Activated naive CD4-positive, alpha-beta T cell treated with anti-CD3 and anti-CD28 coated beads for 36 hours (primary cell): ENCODE measurements at regions not wholly inside any gene's neighbourhood (a gene's known extent, or its start where the extent isn't known, plus 50 kb on each side); places are given as distances from the start of the nearest gene placed in this dataset.
"Not testable (repeated sequence)": the region's sequence is repeated elsewhere in the genome, so short reads cannot be mapped to it uniquely, and the experiment has no call there.

Source experiments
- CTCF ChIA-PET: fragments of 350-600 bp; sonication (Branson Sonifier 250); formaldehyde crosslinking; loops from one replicate; lab custom pipeline; 2021; ENCODE audit warnings: antibody characterized with exemption; lab: Charles Lee
- DNase-seq: peaks from one replicate; pipeline ENCODE4 v3.0.0-alpha.2; 2020
- H3K27ac Mint-ChIP-seq: one replicate; pipeline ENCODE4 v1.8.0; 2021; ENCODE audit warnings: mild to moderate bottlenecking, mixed read lengths
- H3K27me3 Mint-ChIP-seq: one replicate; pipeline ENCODE4 v1.8.0; 2021; ENCODE audit warnings: low read depth, mixed read lengths
- H3K36me3 Mint-ChIP-seq: one replicate; pipeline ENCODE4 v1.8.0; 2021; ENCODE audit warnings: low read depth, mixed read lengths
- H3K4me1 Mint-ChIP-seq: one replicate; pipeline ENCODE4 v1.8.0; 2021; ENCODE audit warnings: low read depth, mixed read lengths
- H3K4me3 Mint-ChIP-seq: one replicate; pipeline ENCODE4 v1.8.0; 2021; ENCODE audit warnings: mild to moderate bottlenecking, moderate library complexity, mixed read lengths
- H3K9me3 Mint-ChIP-seq: one replicate; pipeline ENCODE4 v1.8.0; 2021; ENCODE audit warnings: mixed read lengths
- intact Hi-C: fragments of 100-400 bp; cut with micrococcal nuclease; formaldehyde crosslinking; loops from one replicate; pipeline ENCODE4 v1.15.1; 2023

GRCh38 chr12:127044836-127045235 lies 1222.1 kb upstream of the TMEM132C start:
- Mint-ChIP-seq H3K27me3 (peaks cover 6% of the 10 kb centered on the region), H3K9me3 (no peaks in the 10 kb centered on the region), H3K27ac (no peak overlapping the region), H3K36me3 (no peaks in the 10 kb centered on the region), H3K4me3 (no peak overlapping the region), H3K4me1 (no peaks in the 10 kb centered on the region)
- intact Hi-C loops, result no loop called here
- DNase-seq, result no peak
- CTCF ChIA-PET, result no interaction called here

GRCh38 chr12:127046467-127046866 lies 1220.5 kb upstream of the TMEM132C start:
- Mint-ChIP-seq H3K4me3 (no peak overlapping the region), H3K27me3 (peaks cover 4% of the 10 kb centered on the region), H3K9me3 (no peaks in the 10 kb centered on the region), H3K4me1 (no peaks in the 10 kb centered on the region), H3K36me3 (no peaks in the 10 kb centered on the region), H3K27ac (no peak overlapping the region)
- CTCF ChIA-PET, result no interaction called here
- intact Hi-C loops, result no loop called here
- DNase-seq, result no peak

- Mint-ChIP-seq H3K27ac (no peak overlapping the region), H3K27me3 (peaks cover 2% of the 10 kb centered on the region), H3K36me3 (no peaks in the 10 kb centered on the region), H3K4me3 (no peak overlapping the region), H3K4me1 (no peaks in the 10 kb centered on the region), H3K9me3 (no peaks in the 10 kb centered on the region)
- CTCF ChIA-PET, result no interaction called here
- no peak for DNase-seq
- intact Hi-C loops, result no loop called here
Measured at GRCh38 chr12:127048057-127048456, 1218.9 kb upstream of the TMEM132C start.

- H3K27me3 Mint-ChIP-seq, intact Hi-C loops, H3K9me3 Mint-ChIP-seq, DNase-seq, H3K4me1 Mint-ChIP-seq, H3K36me3 Mint-ChIP-seq, CTCF ChIA-PET, H3K27ac Mint-ChIP-seq, H3K4me3 Mint-ChIP-seq: not testable (repeated sequence)
Measured at GRCh38 chr12:127048525-127048924, 1218.4 kb upstream of the TMEM132C start.

- Mint-ChIP-seq H3K27me3 (peaks cover 2% of the 10 kb centered on the region), H3K4me1 (no peaks in the 10 kb centered on the region), H3K36me3 (no peaks in the 10 kb centered on the region), H3K9me3 (no peaks in the 10 kb centered on the region), H3K27ac (no peak overlapping the region), H3K4me3 (no peak overlapping the region)
- intact Hi-C loops, result no loop called here
- no peak for DNase-seq
- CTCF ChIA-PET, result no interaction called here
Measured at GRCh38 chr12:127051139-127051538, 1215.8 kb upstream of the TMEM132C start.

- Mint-ChIP-seq H3K27me3 (peaks cover 2% of the 10 kb centered on the region), H3K4me3 (no peak overlapping the region), H3K9me3 (no peaks in the 10 kb centered on the region), H3K36me3 (no peaks in the 10 kb centered on the region), H3K27ac (no peak overlapping the region), H3K4me1 (no peaks in the 10 kb centered on the region)
- intact Hi-C loops, result no loop called here
- no peak for DNase-seq
- CTCF ChIA-PET, result no interaction called here
Measured at GRCh38 chr12:127052511-127053232, 1214.3 kb upstream of the TMEM132C start.

GRCh38 chr12:127054531-127054930 lies 1212.4 kb upstream of the TMEM132C start:
- Mint-ChIP-seq H3K27me3 (no peaks in the 10 kb centered on the region), H3K4me1 (no peaks in the 10 kb centered on the region), H3K27ac (no peak overlapping the region), H3K9me3 (no peaks in the 10 kb centered on the region), H3K36me3 (no peaks in the 10 kb centered on the region), H3K4me3 (no peak overlapping the region)
- DNase-seq, result no peak
- intact Hi-C loops, result no loop called here
- CTCF ChIA-PET, result no interaction called here

GRCh38 chr12:127060310-127060847 lies 1206.6 kb upstream of the TMEM132C start:
- intact Hi-C loops, result no loop called here
- Mint-ChIP-seq H3K4me1 (no peaks in the 10 kb centered on the region), H3K27me3 (peaks cover 3% of the 10 kb centered on the region), H3K36me3 (no peaks in the 10 kb centered on the region), H3K9me3 (no peaks in the 10 kb centered on the region), H3K27ac (no peak overlapping the region), H3K4me3 (no peak overlapping the region)
- CTCF ChIA-PET, result no interaction called here
- DNase-seq, result no peak

GRCh38 chr12:127060933-127061332 lies 1206.0 kb upstream of the TMEM132C start:
- peaks cover 3% of the 10 kb centered on the region for H3K27me3 Mint-ChIP-seq
- H3K27ac Mint-ChIP-seq, result no peak overlapping the region
- no peak overlapping the region for H3K4me3 Mint-ChIP-seq
- H3K36me3 Mint-ChIP-seq, result no peaks in the 10 kb centered on the region
- H3K9me3 Mint-ChIP-seq, result no peaks in the 10 kb centered on the region
- H3K4me1 Mint-ChIP-seq, result no peaks in the 10 kb centered on the region
- intact Hi-C loops, result no loop called here
- CTCF ChIA-PET, result no interaction called here
- DNase-seq, result no peak

- no peak for DNase-seq
- no peak overlapping the region for H3K4me3 Mint-ChIP-seq
- CTCF ChIA-PET, result no interaction called here
- intact Hi-C loops, result no loop called here
- H3K9me3 Mint-ChIP-seq, result no peaks in the 10 kb centered on the region
- H3K27ac Mint-ChIP-seq, result no peak overlapping the region
- no peaks in the 10 kb centered on the region for H3K4me1 Mint-ChIP-seq
- H3K27me3 Mint-ChIP-seq, result peaks cover 3% of the 10 kb centered on the region
- H3K36me3 Mint-ChIP-seq, result no peaks in the 10 kb centered on the region
Measured at GRCh38 chr12:127063339-127064072, 1203.5 kb upstream of the TMEM132C start.

- CTCF ChIA-PET, result no interaction called here
- H3K9me3 Mint-ChIP-seq, result no peaks in the 10 kb centered on the region
- DNase-seq, result no peak
- no peak overlapping the region for H3K27ac Mint-ChIP-seq
- no peaks in the 10 kb centered on the region for H3K4me1 Mint-ChIP-seq
- H3K27me3 Mint-ChIP-seq, result peaks cover 3% of the 10 kb centered on the region
- intact Hi-C loops, result no loop called here
- no peaks in the 10 kb centered on the region for H3K36me3 Mint-ChIP-seq
- H3K4me3 Mint-ChIP-seq, result no peak overlapping the region
Measured at GRCh38 chr12:127064207-127064606, 1202.8 kb upstream of the TMEM132C start.

GRCh38 chr12:127065595-127065994 lies 1201.4 kb upstream of the TMEM132C start:
- DNase-seq, result no peak
- Mint-ChIP-seq H3K27ac (no peak overlapping the region), H3K4me3 (no peak overlapping the region), H3K4me1 (no peaks in the 10 kb centered on the region), H3K27me3 (no peaks in the 10 kb centered on the region), H3K9me3 (no peaks in the 10 kb centered on the region), H3K36me3 (no peaks in the 10 kb centered on the region)
- CTCF ChIA-PET, result no interaction called here
- intact Hi-C loops, result no loop called here
